GM18867 (cell line): ENCODE measurements at regions not wholly inside any gene's neighbourhood (a gene's known extent, or its start where the extent isn't known, plus 50 kb on each side); places are given as distances from the start of the nearest gene placed in this dataset.

Source experiments
- ATAC-seq: cut with Tn5 transposase; IDR thresholded peaks from one replicate; pipeline ENCODE4 v1.9.1; 2021; ENCODE audit warnings: mild to moderate bottlenecking, moderate library complexity; ENCODE audit not compliant: unreplicated experiment

DNA sequence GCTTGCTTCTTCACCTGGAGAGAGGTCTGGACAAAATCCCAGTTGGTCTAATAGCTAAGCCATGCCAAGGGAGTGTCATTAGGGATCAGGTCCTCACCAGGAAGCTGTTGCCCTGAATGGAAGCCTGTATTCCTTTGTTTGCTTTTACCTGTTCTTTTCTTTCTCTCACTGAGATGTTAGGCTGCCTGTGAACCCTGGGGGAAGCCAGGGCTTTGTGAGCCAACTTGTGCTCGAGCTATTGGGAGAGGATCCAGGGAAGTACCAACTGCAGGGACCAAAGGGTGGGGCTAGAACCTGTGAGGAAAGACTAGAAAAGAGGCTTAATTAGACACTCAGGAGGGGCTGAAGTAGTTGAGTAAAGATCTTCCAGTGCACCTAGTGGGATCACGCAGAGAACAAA is 451.2 kb upstream of the TLE4 start:
- ATAC-seq, result no peak

DNA sequence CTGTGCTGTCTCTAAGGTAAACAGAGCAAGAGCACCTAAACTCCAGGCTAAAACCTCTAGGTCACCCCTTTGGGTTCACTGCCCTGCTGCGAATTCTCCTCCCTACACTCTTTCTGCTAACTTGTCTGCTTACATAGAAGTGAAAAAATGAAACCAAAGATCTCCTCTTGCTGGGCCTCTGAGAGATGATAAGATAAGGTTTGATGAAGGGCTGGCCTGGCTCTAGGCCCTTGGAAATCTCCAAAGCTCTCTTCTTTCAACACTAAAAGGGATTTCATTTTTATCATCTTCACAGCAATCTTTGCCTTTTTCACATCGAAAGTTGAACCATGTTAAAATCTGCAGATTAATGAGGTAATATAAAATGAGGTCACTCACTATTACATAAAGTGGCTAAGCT is 450.8 kb upstream of the TLE4 start:
- no peak for ATAC-seq

DNA sequence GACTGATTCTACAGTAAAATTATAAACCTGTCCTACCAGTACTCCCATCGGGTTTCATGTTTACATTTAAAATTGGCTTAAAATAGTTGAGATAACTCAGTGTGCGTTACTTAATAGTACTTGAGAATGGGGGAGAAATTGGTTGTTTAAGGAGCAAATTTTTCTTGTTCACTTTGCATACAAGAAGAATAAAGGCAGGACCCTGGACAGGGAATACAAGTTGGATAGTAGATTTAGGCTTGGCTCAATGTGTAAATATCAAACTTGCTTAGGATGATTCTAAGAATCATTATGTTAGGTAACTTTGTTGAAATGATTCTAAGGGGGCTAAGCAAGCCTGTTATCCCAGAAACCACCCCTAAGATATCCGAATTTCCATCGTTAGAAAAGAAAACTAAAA is 448.4 kb upstream of the TLE4 start:
- ATAC-seq, result no peak

DNA sequence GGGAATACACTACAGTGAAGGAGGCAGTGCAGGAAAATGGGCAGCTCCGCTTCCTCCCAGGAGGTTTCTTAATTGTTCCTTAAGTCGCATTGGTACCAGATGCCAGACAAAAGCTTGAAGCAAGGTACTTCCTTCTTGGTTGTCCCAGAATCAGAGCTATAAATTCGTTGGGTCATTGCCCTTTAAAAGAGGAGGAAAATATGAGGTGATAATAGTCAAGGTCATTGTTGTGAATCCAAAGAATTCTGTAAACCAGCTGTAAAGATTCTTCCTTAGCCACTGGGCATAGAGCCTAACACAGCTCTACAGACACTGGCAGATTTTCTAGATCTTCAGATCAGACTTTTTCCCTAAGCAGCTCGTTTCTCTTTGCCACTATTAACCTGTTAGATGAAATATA is 444.1 kb upstream of the TLE4 start:
- no peak for ATAC-seq

DNA sequence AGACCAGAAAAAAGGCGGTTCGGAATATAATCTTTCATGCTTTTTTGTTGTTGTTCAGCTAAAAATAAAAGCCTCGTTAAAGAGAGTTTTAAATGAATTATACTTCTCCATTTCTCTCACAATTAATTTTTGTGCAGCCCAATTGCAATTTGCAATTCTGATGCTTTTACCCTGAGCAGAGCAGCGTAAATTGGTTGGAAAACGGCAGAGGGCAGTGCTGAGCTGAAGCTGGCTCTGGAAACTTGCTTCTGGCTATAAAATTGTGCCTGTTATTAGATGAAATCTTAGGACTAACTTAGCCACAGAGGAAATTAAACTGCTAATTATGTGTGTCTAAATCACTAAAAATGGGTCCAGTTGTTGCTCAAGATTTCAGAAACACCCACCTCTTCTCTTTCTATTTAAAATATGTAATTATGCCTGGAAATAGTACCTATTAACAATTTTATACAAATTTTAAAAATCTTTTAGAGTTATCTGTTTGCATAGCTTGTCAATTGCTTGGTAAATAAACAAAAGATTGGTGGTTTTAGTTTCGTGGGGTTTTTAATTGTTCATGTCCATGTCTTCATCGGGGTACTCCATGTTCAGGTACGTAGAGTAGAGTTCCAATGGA is 441.8 kb upstream of the TLE4 start:
- no peak for ATAC-seq

DNA sequence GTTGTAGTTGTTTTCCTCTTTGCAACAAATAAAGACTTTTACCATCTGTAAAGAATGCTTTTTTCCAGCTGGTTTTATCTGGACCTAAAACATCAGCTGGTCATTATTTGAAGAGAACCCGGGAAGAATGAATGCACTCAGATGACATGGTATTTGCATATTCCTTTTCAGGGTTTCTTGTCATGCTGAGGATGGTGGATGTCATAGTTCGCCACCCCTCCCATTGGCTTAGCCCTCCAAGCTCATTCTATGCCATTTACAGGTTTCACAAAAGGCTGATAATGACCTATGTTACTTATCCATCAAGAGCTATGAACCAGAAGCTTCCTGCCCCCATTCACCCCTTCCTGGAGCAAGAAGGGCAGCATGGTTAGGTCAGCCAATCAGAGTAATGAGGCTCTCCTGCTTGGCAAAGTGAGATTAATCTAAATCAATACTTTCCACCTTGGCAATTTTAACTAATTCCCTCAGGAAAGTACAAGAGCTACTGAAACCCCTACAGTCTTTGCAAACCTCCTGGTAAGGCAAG is 440.5 kb upstream of the TLE4 start:
- ATAC-seq, result no peak

DNA sequence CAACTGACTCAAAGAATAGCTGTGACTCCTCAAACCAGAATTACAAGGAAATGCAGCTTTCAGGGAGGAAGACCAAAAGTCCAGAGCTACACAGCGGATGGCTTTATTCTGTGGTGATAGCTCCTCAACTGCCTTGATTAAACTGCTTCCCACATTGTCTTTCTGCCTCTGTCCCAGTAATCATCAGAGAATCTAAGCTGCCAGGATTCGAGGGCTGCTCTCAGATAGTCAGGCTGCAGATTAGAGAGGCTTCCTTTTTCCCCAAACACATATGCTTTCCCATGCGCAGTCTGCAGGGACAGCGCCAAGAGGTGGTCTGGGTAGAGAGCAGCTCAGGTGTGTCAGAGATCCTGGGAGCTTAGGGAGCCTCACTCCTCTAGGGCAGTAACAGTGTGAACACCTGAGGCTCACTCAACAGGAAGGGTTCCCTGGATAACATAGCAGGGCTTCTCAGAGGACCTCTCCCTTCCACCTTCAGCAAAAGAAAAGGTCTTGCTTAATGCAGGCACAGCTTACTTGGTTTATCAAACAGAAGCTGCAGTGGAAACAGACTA is 439.9 kb upstream of the TLE4 start:
- no peak for ATAC-seq

DNA sequence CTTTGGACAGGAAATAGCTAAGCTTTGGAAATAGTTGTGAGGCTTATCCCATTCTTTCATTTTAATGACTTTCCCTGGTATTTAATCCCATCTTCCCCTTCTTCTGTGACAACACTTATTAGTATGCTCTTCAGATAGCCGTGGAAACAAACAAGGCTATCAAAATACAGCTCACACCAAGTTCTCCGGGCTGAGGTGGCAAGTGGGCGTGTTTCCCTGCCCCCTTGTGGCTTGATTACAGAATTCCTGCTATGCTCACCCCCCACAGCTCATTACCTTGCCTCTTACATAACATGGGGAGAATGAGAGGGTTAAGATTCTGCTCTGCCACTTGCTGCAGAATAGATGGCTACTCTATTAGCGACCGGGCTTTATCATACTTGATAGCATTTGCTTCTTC is 437.1 kb upstream of the TLE4 start:
- peak; percentile 75 for ATAC-seq

DNA sequence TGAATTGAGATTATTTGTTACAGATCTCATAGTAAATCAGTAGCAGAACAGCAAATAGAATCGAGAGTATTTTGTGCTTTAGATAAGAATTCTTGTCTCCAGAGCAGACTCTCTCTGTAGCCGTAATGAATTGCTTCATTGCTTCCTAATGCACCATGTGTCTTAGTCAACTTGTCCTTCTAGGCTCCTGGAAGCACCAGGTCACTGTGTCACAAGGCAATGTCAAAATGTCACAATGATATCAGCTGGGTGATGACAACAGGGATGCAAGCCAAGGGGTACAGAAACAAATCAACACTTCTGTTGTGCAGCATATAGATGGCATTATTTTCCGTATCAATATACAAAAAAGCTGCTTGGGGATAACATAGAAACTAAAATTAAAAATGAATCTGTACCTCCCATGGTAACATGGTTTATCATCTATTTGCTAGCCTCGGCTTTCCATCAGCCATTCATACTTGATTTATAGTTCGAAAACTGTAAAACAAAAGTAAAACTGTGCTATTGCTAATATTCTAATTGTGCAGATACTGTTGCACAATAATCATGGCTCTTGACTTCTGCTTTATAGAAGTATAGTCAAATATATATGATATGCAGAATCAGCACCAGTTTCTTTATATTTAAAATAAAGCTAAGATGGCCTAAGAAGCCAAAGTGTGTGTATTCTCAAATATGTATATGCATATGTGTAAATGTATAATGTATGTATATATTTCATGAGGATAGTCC is 435.9 kb upstream of the TLE4 start:
- ATAC-seq, result no peak

DNA sequence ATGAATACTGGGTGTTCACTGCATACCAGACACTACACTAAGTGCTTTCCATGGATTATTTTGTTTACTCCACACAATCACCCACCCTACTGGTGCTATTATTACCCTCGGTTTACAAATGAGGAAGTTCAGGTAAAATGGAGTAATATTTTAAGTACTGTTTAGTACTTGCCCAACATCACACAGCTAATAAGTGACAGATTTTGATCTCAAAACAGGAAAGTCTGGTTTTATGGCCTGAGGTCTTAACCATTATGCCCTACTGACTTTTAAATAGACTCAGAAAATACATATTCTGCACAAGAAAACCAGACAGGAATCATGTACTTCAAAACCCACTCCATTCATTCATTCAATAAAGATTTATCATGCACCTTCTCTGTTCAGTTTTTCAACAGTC is 431.0 kb upstream of the TLE4 start:
- ATAC-seq, result no peak

DNA sequence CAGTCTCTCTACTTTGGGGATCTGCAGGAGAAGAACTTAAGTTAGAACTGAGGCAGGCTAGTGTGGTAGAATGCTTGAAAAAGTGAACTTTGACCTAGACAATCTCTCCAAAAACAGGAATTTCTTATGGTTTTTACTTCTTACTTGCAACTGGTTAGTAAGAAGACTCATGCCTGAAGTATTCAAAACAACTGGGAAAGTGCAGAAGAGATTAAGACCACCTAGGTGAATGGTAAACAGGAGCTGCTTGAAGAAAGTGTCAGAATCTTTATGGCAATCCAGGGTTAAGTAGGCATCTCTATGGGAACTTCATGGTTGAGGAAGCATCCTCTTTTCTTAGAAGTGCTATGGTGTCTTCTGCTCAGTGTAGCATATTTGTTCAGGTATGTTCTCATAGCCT is 428.6 kb upstream of the TLE4 start:
- no peak for ATAC-seq

DNA sequence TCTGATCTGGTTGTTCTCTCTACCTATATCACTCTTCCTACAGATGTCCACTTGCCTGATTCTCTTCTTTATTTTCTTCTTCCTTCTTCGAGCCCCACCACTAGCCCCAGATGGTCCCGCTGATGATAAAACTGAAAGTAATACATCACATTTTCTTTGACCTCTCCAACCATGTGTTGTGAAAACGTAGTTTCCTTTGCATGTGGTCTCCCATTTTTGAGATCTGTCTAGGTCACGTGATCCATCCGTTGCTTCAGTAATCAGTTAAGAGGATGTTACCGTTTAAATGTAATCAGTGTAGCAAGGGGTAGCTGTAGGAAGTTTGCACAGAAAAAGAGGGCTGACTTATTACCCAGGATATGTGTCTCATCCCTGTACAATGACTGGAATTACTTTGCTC is 426.3 kb upstream of the TLE4 start:
- ATAC-seq, result no peak

DNA sequence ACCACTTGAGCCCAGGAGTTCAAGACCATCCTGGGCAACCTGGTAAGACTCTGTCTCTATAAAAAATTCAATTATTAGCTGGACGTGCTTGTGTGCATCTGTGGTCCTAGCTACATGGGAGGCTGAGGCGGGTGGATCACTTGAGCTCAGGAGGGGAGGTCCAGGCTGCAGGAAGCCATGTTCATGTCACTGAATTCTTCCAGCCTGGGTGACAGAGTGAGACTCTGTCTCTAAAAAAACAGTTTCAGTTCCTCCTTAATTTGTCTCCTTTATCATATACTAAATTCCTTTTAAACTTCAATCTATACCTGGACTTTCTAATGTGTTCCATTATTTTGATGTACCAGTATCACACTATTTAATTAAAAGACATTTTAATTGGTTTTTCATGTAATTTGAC is 422.2 kb upstream of the TLE4 start:
- ATAC-seq, result no peak

DNA sequence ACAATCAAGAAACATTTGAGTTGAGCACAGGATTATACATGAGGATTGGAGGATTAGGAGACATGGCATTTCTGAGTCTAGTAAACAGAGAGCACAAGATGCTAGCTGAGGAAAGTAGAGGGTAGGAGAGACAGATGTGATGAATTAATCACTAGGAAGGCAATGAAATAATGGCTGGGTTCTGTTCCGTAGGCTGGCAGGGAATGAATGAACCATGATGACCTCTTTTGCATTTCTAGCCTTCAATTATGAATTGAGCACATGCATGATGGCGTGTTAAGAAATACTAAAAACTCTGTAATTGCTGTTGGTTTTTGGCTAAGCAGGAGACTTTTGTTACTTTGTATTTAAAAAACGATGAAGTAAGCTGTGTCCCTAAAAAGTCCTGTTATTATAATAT is 420.0 kb upstream of the TLE4 start:
- no peak for ATAC-seq

DNA sequence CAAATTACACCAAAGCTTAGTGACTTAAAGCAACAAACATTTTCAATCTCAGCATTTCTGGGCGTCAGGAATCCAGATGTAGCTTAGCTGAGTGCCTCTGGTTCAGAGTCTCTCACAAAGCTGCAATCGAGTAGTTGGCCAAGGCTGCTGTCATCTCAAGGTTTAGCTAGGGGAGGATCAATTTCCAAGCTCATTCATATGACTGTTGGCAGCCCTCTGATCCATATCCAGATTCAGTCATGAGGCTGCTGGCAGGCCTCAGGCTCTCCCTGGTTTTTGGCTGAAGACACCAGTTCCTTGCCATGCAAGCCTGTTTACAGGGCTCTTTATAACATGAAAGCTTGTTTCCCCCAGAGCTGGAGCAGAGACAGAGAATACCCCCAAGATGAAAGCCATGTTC is 419.5 kb upstream of the TLE4 start:
- no peak for ATAC-seq

DNA sequence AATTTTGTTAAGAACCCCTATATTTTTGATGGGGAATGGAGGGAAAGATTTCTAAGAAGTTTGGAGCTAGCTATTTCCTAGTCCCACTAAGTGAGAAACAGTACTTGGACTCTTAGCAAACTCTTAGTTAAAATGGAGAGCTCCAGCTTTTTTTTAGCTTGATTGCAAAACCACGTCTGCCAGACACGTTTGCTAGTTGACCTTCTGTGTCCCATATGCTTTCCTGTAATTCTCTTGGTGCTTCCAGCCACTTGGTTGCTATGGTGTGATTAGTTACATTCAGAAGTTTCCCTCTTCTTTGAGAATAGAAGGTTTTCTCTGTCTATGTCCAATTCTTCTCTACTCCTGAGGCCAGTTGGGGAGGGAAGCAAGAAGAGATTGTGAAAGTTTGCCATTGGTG is 417.0 kb upstream of the TLE4 start:
- no peak for ATAC-seq

DNA sequence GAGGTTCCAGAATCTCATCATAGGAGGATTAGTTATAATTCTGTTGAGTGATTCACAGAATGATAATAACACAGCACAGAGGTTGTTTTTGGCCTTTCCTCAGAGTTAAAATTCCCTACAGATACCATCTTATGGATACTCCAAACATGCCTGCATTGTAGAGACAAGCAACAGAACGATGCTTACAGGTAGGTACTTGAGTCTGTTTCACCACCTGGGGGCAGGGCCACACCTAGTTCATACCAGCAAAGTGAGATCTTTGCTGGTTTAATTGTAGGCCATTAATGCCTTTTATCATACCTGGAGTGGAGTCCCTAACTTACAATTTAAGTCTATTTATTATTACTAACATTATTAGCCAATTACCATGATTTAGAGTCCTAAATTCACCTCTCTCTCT is 416.5 kb upstream of the TLE4 start:
- ATAC-seq, result no peak

DNA sequence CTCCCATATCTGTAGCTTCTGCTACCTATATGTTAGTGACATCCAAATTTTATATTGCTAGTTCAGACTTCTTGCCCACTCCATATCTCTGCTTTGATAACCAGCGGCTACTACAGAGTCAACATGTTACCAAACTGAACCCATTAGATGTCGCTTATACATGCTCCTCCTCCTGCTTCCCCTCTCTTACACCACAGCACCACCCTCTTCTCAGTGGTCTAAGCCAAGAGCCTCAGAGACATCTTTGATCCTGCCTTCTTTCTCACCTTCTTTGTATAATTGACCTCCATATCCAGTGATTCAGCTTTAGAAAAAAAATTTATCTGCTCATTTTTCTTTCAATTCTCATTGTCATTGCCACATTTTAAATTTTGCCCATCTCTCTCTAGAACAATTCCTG is 408.2 kb upstream of the TLE4 start:
- no peak for ATAC-seq

DNA sequence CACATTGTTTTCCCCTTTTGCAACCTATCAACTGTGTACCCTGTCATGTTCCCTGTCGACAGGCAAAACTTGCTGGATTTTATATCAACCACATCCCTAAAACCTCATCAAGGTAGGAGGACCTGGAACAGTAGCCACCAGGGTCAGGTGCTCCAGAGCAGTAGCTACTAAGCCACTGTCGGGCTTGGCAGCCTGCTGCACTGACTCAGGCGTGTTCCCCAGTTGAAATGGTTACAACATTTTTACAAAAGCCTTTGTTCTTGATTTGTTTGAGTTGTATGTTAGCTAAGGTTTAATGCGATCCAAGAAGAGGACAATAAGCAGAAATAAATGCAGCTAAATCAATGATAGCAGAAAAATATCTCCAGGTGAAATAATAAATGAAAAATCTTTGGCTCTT is 407.4 kb upstream of the TLE4 start:
- no peak for ATAC-seq

DNA sequence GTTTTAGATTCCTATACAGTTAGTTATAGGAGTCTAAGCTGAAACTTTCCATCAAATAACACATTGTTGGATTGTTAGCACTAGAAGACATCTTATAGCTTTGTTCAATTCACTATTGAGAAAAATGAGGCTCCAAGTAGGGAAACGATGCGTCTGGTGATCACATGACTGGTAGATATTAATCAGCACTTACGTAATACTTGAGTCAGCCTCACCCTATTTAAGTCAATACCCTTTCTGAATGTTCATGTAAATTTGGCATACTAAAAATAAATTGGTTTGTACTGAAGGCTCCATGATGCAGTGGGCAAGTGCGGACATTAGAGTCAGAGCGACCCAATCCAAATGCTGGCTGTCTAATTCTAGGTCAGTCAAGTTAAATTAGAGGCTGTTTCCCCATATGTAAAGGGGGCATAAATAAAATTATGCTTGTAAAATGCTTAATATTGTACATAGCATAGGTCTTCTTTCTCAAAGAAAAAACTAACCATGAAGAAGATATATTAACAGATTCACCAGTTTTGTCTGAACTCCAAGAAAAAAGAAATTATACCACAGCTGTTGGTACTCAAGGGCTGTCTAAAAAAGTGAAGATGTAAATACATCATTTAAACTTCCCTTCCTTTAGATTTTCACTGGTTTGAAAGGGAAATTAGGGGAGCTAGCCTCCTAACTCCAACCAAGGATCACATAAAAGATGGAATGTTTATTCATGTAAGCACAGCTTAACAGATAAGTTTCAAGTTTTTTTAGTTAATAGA is 406.6 kb upstream of the TLE4 start:
- ATAC-seq, result no peak

DNA sequence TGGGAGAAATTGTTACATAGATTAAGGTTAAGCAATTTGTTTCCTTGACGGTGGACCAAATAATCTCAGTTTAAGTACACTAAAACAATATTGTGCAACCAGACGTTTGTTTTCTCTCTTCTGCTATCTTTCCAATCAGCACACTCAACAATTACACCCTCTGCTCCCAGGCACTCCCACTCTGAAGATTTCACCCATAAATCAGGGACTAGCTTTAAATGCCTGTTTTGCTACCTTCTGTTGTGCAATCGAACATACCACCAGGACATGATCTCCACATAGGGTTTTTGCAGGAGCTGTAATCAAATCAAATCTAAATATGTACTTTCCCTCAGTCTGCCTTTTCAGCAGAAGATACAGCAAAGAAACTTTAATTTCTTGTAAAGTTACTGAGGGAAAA is 405.8 kb upstream of the TLE4 start:
- ATAC-seq, result no peak

DNA sequence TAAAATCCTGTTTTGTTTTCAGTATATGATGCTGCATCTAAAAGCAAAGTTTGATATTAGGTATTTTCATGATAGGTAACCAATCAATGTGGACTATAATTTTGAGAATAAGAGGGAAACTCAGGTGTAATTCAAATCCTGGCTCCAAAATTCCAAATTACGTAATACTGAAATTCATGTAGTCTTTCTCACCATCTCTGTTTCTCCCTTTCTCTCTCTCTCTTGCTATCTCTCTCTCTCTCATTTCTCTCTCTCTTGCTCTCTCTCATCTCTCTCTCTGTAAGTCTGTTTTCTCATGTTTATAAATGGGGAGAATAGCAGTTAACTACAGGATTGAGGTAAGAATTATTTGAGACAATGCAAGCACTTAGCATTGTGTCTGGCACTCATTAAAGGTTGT is 401.1 kb upstream of the TLE4 start:
- ATAC-seq, result no peak
